K562 (cell line): ENCODE measurements at regions not wholly inside any gene's neighbourhood (a gene's known extent, or its start where the extent isn't known, plus 50 kb on each side); places are given as distances from the start of the nearest gene placed in this dataset.
A peak's percentile ranks its signal among the peaks of the same experiment; 100 is the strongest.

Experiments
- BRD9 ChIP-seq: fragments of 450-650 bp; IDR thresholded peaks from 2 replicates; pipeline ENCODE4 v1.6.1; 2018; ENCODE audit warnings: low read depth; ENCODE audit not compliant: partially characterized antibody
- CBX2 ChIP-seq: fragments of 200-600 bp; sonication (generic); IDR thresholded peaks from one replicate; pipeline ENCODE4 v1.6.1; 2012; ENCODE audit warnings: mild to moderate bottlenecking, low read length, inconsistent platforms; ENCODE audit not compliant: insufficient read depth, poor library complexity, severe bottlenecking
- CBX8 ChIP-seq: fragments of 200-600 bp; sonication (generic); IDR thresholded peaks from 2 replicates; pipeline ENCODE4 v1.6.1; 2012; ENCODE audit warnings: borderline replicate concordance, mixed run types, low read depth, mild to moderate bottlenecking, moderate library complexity, mixed read lengths, low read length, control low read depth, inconsistent platforms; ENCODE audit not compliant: poor library complexity, severe bottlenecking; ENCODE audit errors: extremely low read depth
- CHCHD3 ChIP-seq: fragments of 250-450 bp; sonication (Bioruptor Pico); IDR thresholded peaks from 2 replicates; pipeline ENCODE4 v2.1.2; 2022; ENCODE audit warnings: mild to moderate bottlenecking
- CUX1 ChIP-seq: fragments of 200-800 bp; sonication (Bioruptor generic); IDR thresholded peaks from 2 replicates; pipeline ENCODE4 v1.6.1; 2016; ENCODE audit warnings: missing genetic modification characterization, missing compliant biosample characterization
- ELF1 ChIP-seq: fragments of 200-800 bp; sonication (Bioruptor generic); IDR thresholded peaks from 2 replicates; pipeline ENCODE4 v1.6.1; 2016; ENCODE audit warnings: missing genetic modification characterization, missing compliant biosample characterization
- ELK3 ChIP-seq: fragments of 450-650 bp; formaldehyde crosslinking; IDR thresholded peaks from 2 replicates; pipeline ENCODE4 v1.4.0; 2020; ENCODE audit warnings: mild to moderate bottlenecking
- ETV6 ChIP-seq, 3 experiments: fragments of 150-350 bp in 1 of 3; sonication (generic) in 1 of 3; formaldehyde crosslinking in 1 of 3; IDR thresholded peaks; 2 replicates each; pipeline versions ENCODE4 v1.6.1 to v1.8.0; 2014 to 2022; ENCODE audit warnings: borderline replicate concordance in 2 of 3, low read depth in 2 of 3, antibody characterized with exemption in 1 of 3, low read length in 1 of 3, mild to moderate bottlenecking in 1 of 3, missing genetic modification reagents in 1 of 3
- FOXK1 ChIP-seq: sonication (generic); formaldehyde crosslinking; IDR thresholded peaks from 2 replicates; pipeline ENCODE4 v1.8.0; 2022; ENCODE audit warnings: missing genetic modification reagents, mild to moderate bottlenecking, borderline replicate concordance
- GATA2 ChIP-seq: sonication (generic); formaldehyde crosslinking; IDR thresholded peaks from 2 replicates; pipeline ENCODE4 v1.4.0; 2020; ENCODE audit warnings: mild to moderate bottlenecking, missing genetic modification reagents
- MAFG ChIP-seq: fragments of 450-650 bp; conservative IDR thresholded peaks from 2 replicates; pipeline ENCODE4 v1.6.1; 2016; ENCODE audit warnings: missing genetic modification characterization, missing compliant biosample characterization
- NR3C1 ChIP-seq: sonication (generic); formaldehyde crosslinking; IDR thresholded peaks from 2 replicates; pipeline ENCODE4 v1.8.1; 2022; ENCODE audit warnings: missing genetic modification reagents
- RBM14 ChIP-seq: fragments of 200-400 bp; formaldehyde crosslinking; IDR thresholded peaks from 2 replicates; pipeline ENCODE4 v1.6.1; 2018; ENCODE audit warnings: low read depth, mild to moderate bottlenecking, low read length, moderate library complexity, borderline replicate concordance; ENCODE audit not compliant: insufficient read depth
- SMARCB1 ChIP-seq: IDR thresholded peaks from 2 replicates; pipeline ENCODE4 v1.6.1; 2011; ENCODE audit warnings: improper control_type of control experiment, low read depth; ENCODE audit not compliant: insufficient read length
- TSC22D4 ChIP-seq: fragments of 450-650 bp; IDR thresholded peaks from 2 replicates; pipeline ENCODE4 v1.6.1; 2016; ENCODE audit warnings: missing genetic modification characterization, missing biosample characterization, control low read depth
- XRCC4 ChIP-seq: IDR thresholded peaks from one replicate; pipeline ENCODE4 v1.6.1; 2011; ENCODE audit not compliant: insufficient read depth, insufficient read length; ENCODE audit errors: extremely low read depth
- ZBTB34 ChIP-seq: fragments of 250-450 bp; sonication (Bioruptor Pico); IDR thresholded peaks from 2 replicates; pipeline ENCODE4 v1.8.0; 2021; ENCODE audit warnings: mild to moderate bottlenecking, moderate library complexity
- ZC3H11A ChIP-seq: IDR thresholded peaks from 2 replicates; pipeline ENCODE4 v1.6.1; 2012; ENCODE audit warnings: low read depth, low read length, improper control_type of control experiment
- ZNF165 ChIP-seq: fragments of 250-450 bp; sonication (Bioruptor Pico); IDR thresholded peaks from 2 replicates; pipeline ENCODE4 v1.4.0; 2020; ENCODE audit warnings: borderline replicate concordance
- ZNF184 ChIP-seq: sonication (generic); formaldehyde crosslinking; IDR thresholded peaks from 2 replicates; pipeline ENCODE4 v1.5.0; 2020; ENCODE audit warnings: missing genetic modification reagents

GRCh38 chr17:45581860-45582259, 91.3 kb upstream of the PLEKHM1 start (continued):
- TF ChIP-seq XRCC4 = no peak
- TF ChIP-seq ZNF184 (CRISPR knock-in tag) = no peak
- no peak for TF ChIP-seq ETV6 (IDR thresholded peaks at IDR 0.05; ENCODE audit: borderline replicate concordance in 1 of 2, low read depth in 2 of 2, low read length in 1 of 2)
- no peak for TF ChIP-seq ETV6 (CRISPR knock-in tag; IDR thresholded peaks at IDR 0.05; ENCODE audit: borderline replicate concordance)
- no peak for TF ChIP-seq ZC3H11A
- no peak for TF ChIP-seq ZBTB34 (CRISPR knock-in tag)
- TF ChIP-seq CUX1 (CRISPR knock-in tag) = no peak
- TF ChIP-seq ZNF165 (CRISPR knock-in tag) = no peak
- TF ChIP-seq CHCHD3 = no peak
- no peak for TF ChIP-seq MAFG (tag)
- TF ChIP-seq ELK3 = no peak
- 0 out of 2 replicates have a peak, but pooled peaks have one; percentile 31 for TF ChIP-seq ELF1 (tag)
- TF ChIP-seq CBX8 = peak; percentile 77
- no peak for TF ChIP-seq RBM14
- TF ChIP-seq FOXK1 (CRISPR knock-in tag) = no peak
- TF ChIP-seq GATA2 (CRISPR knock-in tag) = no peak
- TF ChIP-seq CBX2 = peak; percentile 57
- no peak for TF ChIP-seq BRD9
- TF ChIP-seq NR3C1 (CRISPR knock-in tag) = 0 out of 2 replicates have a peak, but pooled peaks have one; percentile 32
- TF ChIP-seq SMARCB1 = no peak
- TF ChIP-seq TSC22D4 (tag) = no peak
